NT2/D1 (cell line): ENCODE measurements at regions not wholly inside any gene's neighbourhood (a gene's known extent, or its start where the extent isn't known, plus 50 kb on each side); places are given as distances from the start of the nearest gene placed in this dataset.
"Not testable (repeated sequence)": the region's sequence is repeated elsewhere in the genome, so short reads cannot be mapped to it uniquely, and the experiment has no call there.

ENCODE experiments used
- DNase-seq: peaks from one replicate; pipeline ENCODE4 v3.0.0-alpha.2; 2011; ENCODE audit warnings: low read depth, low spot score
- H3K27me3 ChIP-seq: 2 replicates; pipeline ENCODE4 v1.6.0; 2011; ENCODE audit warnings: mild to moderate bottlenecking; ENCODE audit not compliant: insufficient read length, insufficient read depth
- H3K36me3 ChIP-seq: 2 replicates; pipeline ENCODE4 v1.6.1; 2011; ENCODE audit warnings: mild to moderate bottlenecking, low read length, mixed read lengths; ENCODE audit not compliant: insufficient read depth, insufficient read length
- H3K4me1 ChIP-seq: 2 replicates; pipeline ENCODE4 v1.5.1; 2011; ENCODE audit not compliant: insufficient read depth, insufficient read length
- H3K4me3 ChIP-seq: 2 replicates; pipeline ENCODE4 v1.5.1; 2011; ENCODE audit warnings: low read depth; ENCODE audit not compliant: insufficient read length
- H3K9ac ChIP-seq: 2 replicates; pipeline ENCODE4 v1.6.0; 2011; ENCODE audit warnings: low read depth; ENCODE audit not compliant: insufficient read length
- H3K9me3 ChIP-seq: 2 replicates; pipeline ENCODE4 v1.5.1; 2011; ENCODE audit warnings: mild to moderate bottlenecking, low read length; ENCODE audit not compliant: insufficient read depth
- SUZ12 ChIP-seq: IDR thresholded peaks from 2 replicates; pipeline ENCODE4 v1.6.1; 2011; ENCODE audit not compliant: insufficient read length, insufficient read depth; ENCODE audit errors: extremely low read depth
- YY1 ChIP-seq: IDR thresholded peaks from 2 replicates; pipeline ENCODE4 v1.6.1; 2011; ENCODE audit not compliant: insufficient read length, insufficient read depth
- ZNF274 ChIP-seq: IDR thresholded peaks from 2 replicates; pipeline ENCODE4 v1.6.1; 2011; ENCODE audit warnings: mild to moderate bottlenecking, low read depth, low read length

DNA sequence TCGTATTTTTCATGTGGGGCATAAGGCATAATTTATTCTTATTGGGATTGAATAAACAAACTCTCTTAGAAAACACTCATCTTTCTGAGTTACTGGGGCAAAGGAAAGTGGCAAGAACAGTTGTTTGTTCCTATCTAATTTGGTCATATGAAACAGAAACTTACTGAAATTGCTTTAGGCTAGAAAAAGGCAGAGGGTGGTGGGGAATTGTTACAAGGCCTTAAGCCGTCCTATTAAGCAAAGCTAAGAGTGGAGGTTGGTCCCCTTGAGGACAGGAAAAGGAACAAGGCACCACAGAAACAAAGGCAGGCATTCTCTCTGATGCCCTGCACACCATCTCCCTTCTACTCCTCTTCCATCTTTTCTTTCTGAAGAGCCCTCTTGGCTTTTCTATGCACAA lies 830.9 kb downstream of the EDEM1 start:
- Histone ChIP-seq H3K36me3 (no peaks in the 10 kb centered on the region), H3K4me1 (no peaks in the 10 kb centered on the region), H3K9ac (no peak overlapping the region), H3K4me3 (no peak overlapping the region), H3K9me3 (peaks cover 10% of the 10 kb centered on the region; the same call in 1 of the 2 replicates), H3K27me3 (no peaks in the 10 kb centered on the region)
- no peak for DNase-seq
- TF ChIP-seq SUZ12 (no peak), YY1 (no peak), ZNF274 (no peak)

DNA sequence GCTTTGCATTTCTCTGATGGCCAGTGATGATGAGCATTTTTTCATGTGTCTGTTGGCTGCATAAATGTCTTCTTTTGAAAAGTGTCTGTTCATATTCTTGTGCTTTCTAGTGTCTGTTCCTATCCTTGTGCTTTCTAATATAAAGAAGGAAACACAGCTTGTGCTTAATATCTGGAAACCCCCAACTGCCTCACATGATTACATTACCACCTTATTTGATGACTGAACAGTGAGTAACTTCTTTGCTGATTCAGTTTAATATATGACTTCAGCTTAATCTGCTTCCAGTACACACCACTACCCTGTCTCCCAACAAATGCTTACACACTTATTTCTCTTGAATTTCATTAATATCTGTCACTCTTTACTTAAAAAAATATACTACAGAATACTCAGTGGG lies 835.1 kb downstream of the EDEM1 start:
- Histone ChIP-seq H3K4me1 (no peaks in the 10 kb centered on the region), H3K36me3 (no peaks in the 10 kb centered on the region), H3K9me3 (no peaks in the 10 kb centered on the region), H3K27me3 (no peaks in the 10 kb centered on the region), H3K4me3 (no peak overlapping the region), H3K9ac (no peak overlapping the region)
- TF ChIP-seq SUZ12 (no peak), YY1 (no peak), ZNF274 (no peak)
- no peak for DNase-seq

GRCh38 chr3:6025032-6025431 lies 835.9 kb upstream of the GRM7 start:
- Histone ChIP-seq H3K9ac (no peak overlapping the region), H3K4me3 (no peak overlapping the region), H3K27me3 (no peaks in the 10 kb centered on the region), H3K36me3 (no peaks in the 10 kb centered on the region), H3K9me3 (no peaks in the 10 kb centered on the region), H3K4me1 (no peaks in the 10 kb centered on the region)
- no peak for DNase-seq
- TF ChIP-seq ZNF274 = no peak
- TF ChIP-seq YY1 = no peak
- no peak for TF ChIP-seq SUZ12

GRCh38 chr3:6030648-6031047 lies 830.3 kb upstream of the GRM7 start:
- H3K4me3 ChIP-seq, DNase-seq, H3K4me1 ChIP-seq, H3K9me3 ChIP-seq, H3K9ac ChIP-seq, H3K36me3 ChIP-seq, H3K27me3 ChIP-seq: not testable (repeated sequence)

DNA sequence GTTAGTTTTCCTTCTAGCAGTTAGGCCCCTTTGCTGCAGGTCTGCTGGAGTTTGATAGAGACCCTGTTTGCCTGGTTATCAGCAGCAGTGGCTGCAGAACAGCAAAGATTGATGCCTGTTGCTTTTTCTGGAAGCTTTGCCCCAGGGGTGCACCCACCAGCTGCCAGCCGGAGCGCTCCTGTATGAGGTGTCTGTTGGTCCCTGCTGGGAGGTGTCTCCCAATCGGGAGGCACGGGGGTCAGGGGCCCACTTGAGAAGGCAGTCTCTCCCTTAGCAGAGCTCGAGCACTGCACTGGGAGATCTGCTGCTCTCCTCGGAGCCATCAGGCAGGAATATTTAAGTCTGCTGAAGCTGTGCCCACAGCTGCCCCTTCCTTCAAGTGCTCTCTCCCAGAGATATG lies 825.3 kb upstream of the GRM7 start:
- H3K9ac ChIP-seq = no peak overlapping the region
- no peaks in the 10 kb centered on the region for H3K36me3 ChIP-seq
- DNase-seq = no peak
- H3K4me1 ChIP-seq = no peaks in the 10 kb centered on the region
- peaks cover 18% of the 10 kb centered on the region; the same call in 1 of the 2 replicates for H3K9me3 ChIP-seq
- H3K27me3 ChIP-seq = no peaks in the 10 kb centered on the region
- H3K4me3 ChIP-seq = no peak overlapping the region
- TF ChIP-seq ZNF274 = no peak
- TF ChIP-seq YY1 = no peak
- TF ChIP-seq SUZ12 = no peak

- Histone ChIP-seq H3K36me3 (no peaks in the 10 kb centered on the region), H3K4me3 (no peak overlapping the region), H3K27me3 (no peaks in the 10 kb centered on the region), H3K4me1 (no peaks in the 10 kb centered on the region), H3K9ac (no peak overlapping the region), H3K9me3 (peaks cover 18% of the 10 kb centered on the region; the same call in 1 of the 2 replicates)
- no peak for DNase-seq
- no peak for TF ChIP-seq ZNF274
- no peak for TF ChIP-seq YY1
- no peak for TF ChIP-seq SUZ12
Observed at GRCh38 chr3:6039971-6040370, 820.9 kb upstream of the GRM7 start.

- Histone ChIP-seq H3K27me3 (no peaks in the 10 kb centered on the region), H3K9ac (no peak overlapping the region), H3K36me3 (no peaks in the 10 kb centered on the region), H3K9me3 (peaks cover 8% of the 10 kb centered on the region; the same call in 1 of the 2 replicates), H3K4me3 (no peak overlapping the region), H3K4me1 (no peaks in the 10 kb centered on the region)
- no peak for TF ChIP-seq ZNF274
- no peak for TF ChIP-seq SUZ12
- TF ChIP-seq YY1 = no peak
- no peak for DNase-seq
Observed at GRCh38 chr3:6041894-6042293, 819.0 kb upstream of the GRM7 start.

- Histone ChIP-seq H3K36me3 (no peaks in the 10 kb centered on the region), H3K4me3 (no peak overlapping the region), H3K9me3 (peaks cover 7% of the 10 kb centered on the region; the same call in 1 of the 2 replicates), H3K4me1 (no peaks in the 10 kb centered on the region), H3K27me3 (no peaks in the 10 kb centered on the region), H3K9ac (no peak overlapping the region)
- no peak for TF ChIP-seq SUZ12
- no peak for TF ChIP-seq ZNF274
- DNase-seq = no peak
Observed at GRCh38 chr3:6047016-6047415, 813.9 kb upstream of the GRM7 start.
